ENCODE measurements at regions not wholly inside any gene's neighbourhood (a gene's known extent, or its start where the extent isn't known, plus 50 kb on each side); places are given as distances from the start of the nearest gene placed in this dataset.
A peak's percentile ranks its signal among the peaks of the same experiment; 100 is the strongest.

GRCh38 chr5:12460493-12461261, 556.4 kb upstream of the CTNND2 start:
- no peak for DNase-seq

GRCh38 chr5:12459326-12459725, 555.1 kb upstream of the CTNND2 start:
- no peak for DNase-seq

- no peak for DNase-seq
These were observed 514.8 kb upstream of the CTNND2 start for GRCh38 chr5:12419075-12419474.

GRCh38 chr5:12413585-12413984, 509.3 kb upstream of the CTNND2 start:
- no peak for DNase-seq

GRCh38 chr5:12413075-12413474, 508.8 kb upstream of the CTNND2 start:
- DNase-seq: no peak

- DNase-seq: peak in 1 of 2 donors; percentile 1
These were observed 495.6 kb upstream of the CTNND2 start for GRCh38 chr5:12399868-12400267.

GRCh38 chr5:12392246-12392645, 488.0 kb upstream of the CTNND2 start:
- no peak for DNase-seq

- no peak for DNase-seq
These were observed 480.8 kb upstream of the CTNND2 start for GRCh38 chr5:12385095-12385494.

- DNase-seq: no peak
These were observed 479.8 kb upstream of the CTNND2 start for GRCh38 chr5:12384005-12384404.

GRCh38 chr5:12367973-12368372, 463.7 kb upstream of the CTNND2 start:
- DNase-seq: no peak

GRCh38 chr5:12360218-12360617, 456.0 kb upstream of the CTNND2 start:
- no peak for DNase-seq

GRCh38 chr5:12358371-12359090, 454.3 kb upstream of the CTNND2 start:
- no peak for DNase-seq

GRCh38 chr5:12357626-12358025, 453.4 kb upstream of the CTNND2 start:
- DNase-seq: no peak

GRCh38 chr5:12354686-12355085, 450.4 kb upstream of the CTNND2 start:
- DNase-seq: no peak

GRCh38 chr5:12343558-12343957, 439.3 kb upstream of the CTNND2 start:
- DNase-seq: no peak

GRCh38 chr5:12335938-12336337, 431.7 kb upstream of the CTNND2 start:
- no peak for DNase-seq

- no peak for DNase-seq
These were observed 428.2 kb upstream of the CTNND2 start for GRCh38 chr5:12332480-12332879.

GRCh38 chr5:12330993-12331588, 426.8 kb upstream of the CTNND2 start:
- DNase-seq: no peak

- no peak for DNase-seq
These were observed 426.1 kb upstream of the CTNND2 start for GRCh38 chr5:12330381-12330780.

- DNase-seq: no peak
These were observed 419.5 kb upstream of the CTNND2 start for GRCh38 chr5:12323637-12324229.

- no peak for DNase-seq
These were observed 417.8 kb upstream of the CTNND2 start for GRCh38 chr5:12322042-12322441.

GRCh38 chr5:12320331-12320730, 416.1 kb upstream of the CTNND2 start:
- DNase-seq: no peak

- DNase-seq: no peak
These were observed 412.6 kb upstream of the CTNND2 start for GRCh38 chr5:12316812-12317211.

- no peak for DNase-seq
These were observed 411.2 kb upstream of the CTNND2 start for GRCh38 chr5:12315461-12315860.

All from CD4-positive, alpha-beta T cell treated with Interferon alpha-2 for 1 hour (primary cell).